Testis (tissue), 2 donors: ENCODE measurements at regions not wholly inside any gene's neighbourhood (a gene's known extent, or its start where the extent isn't known, plus 50 kb on each side); places are given as distances from the start of the nearest gene placed in this dataset.

Experiments
- CTCF ChIP-seq, 3 experiments: fragments of 450-650 bp in 2 of 3; fragments of 200-600 bp in 1 of 3; sonication (generic) in 1 of 3; IDR thresholded peaks; one replicate each; pipeline ENCODE4 v1.5.1; 2016 to 2019; ENCODE audit warnings: antibody characterized with exemption in 3 of 3, mild to moderate bottlenecking in 2 of 3, moderate library complexity in 1 of 3
- POLR2A ChIP-seq: fragments of 450-650 bp; IDR thresholded peaks from one replicate; pipeline ENCODE4 v1.6.1; 2017; ENCODE audit warnings: antibody characterized with exemption, mild to moderate bottlenecking, moderate library complexity

GRCh38 chr1:232476538-232476950, 153.4 kb downstream of the SIPA1L2 start:
- no peak for TF ChIP-seq CTCF (IDR thresholded peaks at IDR 0.05)
- no peak for TF ChIP-seq POLR2A
